ENCODE measurements at regions not wholly inside any gene's neighbourhood (a gene's known extent, or its start where the extent isn't known, plus 50 kb on each side); places are given as distances from the start of the nearest gene placed in this dataset.

DNA sequence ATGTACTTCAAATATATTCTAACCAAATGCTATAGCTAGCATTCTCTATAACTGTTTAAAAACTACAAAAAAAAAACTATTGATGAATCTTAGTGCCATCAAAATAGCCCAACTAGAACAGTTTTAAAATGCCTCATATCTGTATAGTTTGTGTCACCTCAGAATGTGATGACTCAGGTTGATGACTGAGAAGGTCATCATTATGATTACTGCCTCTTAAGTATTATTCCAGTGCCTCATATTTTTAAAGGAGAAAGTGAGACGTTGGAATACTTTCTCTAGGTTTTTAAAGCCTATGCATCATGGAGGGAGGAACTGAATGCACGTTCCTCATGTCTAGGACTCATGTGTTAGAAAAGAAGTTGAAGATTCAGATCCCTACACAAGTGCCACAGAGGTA, 88.2 kb downstream of the TMA16 start:
- no peak for DNase-seq
- TF ChIP-seq, protein P1, sequence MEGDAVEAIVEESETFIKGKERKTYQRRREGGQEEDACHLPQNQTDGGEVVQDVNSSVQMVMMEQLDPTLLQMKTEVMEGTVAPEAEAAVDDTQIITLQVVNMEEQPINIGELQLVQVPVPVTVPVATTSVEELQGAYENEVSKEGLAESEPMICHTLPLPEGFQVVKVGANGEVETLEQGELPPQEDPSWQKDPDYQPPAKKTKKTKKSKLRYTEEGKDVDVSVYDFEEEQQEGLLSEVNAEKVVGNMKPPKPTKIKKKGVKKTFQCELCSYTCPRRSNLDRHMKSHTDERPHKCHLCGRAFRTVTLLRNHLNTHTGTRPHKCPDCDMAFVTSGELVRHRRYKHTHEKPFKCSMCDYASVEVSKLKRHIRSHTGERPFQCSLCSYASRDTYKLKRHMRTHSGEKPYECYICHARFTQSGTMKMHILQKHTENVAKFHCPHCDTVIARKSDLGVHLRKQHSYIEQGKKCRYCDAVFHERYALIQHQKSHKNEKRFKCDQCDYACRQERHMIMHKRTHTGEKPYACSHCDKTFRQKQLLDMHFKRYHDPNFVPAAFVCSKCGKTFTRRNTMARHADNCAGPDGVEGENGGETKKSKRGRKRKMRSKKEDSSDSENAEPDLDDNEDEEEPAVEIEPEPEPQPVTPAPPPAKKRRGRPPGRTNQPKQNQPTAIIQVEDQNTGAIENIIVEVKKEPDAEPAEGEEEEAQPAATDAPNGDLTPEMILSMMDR (IDR thresholded peaks at IDR 0.05): no peak
- no peak for TF ChIP-seq POLR2A (IDR thresholded peaks at IDR 0.05)
- 47 to 57% methylated on average over 2 of the region's 2 CpGs for WGBS, 2 donors
- Histone ChIP-seq H3K27me3 (no peaks in the 10 kb centered on the region), H3K4me1 (no peaks in the 10 kb centered on the region), H3K27ac (no peak overlapping the region), H3K36me3 (no peaks in the 10 kb centered on the region), H3K9me3 (no peaks in the 10 kb centered on the region), H3K4me3 (no peak overlapping the region)
- intact Hi-C loops (cut with DNase I): no loop called here

DNA sequence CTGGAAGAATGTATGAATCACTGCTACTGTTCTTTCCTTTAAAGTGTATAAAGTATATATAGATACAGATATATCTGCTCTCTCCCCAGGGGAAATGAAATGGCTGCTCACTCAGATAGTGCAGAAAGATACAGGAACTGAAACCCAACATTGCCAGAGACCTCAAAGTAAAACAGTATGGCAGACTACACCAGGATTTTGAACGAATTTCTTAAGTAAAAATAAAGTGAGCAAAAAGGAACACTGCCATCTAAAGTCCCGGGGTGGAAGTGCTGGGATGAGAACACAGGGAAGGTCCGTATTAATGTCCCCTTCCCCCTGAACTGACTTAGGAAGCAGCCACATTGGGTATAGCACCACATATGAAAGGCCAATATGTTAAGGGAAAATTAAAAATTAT, 93.4 kb downstream of the TMA16 start:
- DNase-seq: no peak
- intact Hi-C loops (cut with DNase I): no loop called here

DNA sequence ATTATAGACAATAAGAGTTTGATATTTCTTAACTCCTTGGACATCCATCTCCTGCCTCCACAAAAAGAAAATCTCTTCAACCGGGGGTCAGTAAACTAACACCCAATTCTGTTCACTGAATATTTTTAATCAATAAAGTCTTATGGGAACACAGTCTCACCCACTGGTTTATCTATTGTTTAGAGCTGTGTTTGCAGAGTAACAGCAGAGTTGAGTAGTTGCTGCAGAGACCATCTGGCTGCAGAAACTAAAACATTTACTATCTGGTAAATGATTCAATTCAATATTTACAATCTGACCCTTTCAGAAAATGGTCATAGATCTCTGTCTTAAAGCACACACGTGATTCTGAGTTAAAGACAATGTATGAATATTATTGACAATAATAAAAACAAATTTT, 94.0 kb downstream of the TMA16 start:
- Histone ChIP-seq H3K27ac (no peak overlapping the region), H3K9me3 (no peaks in the 10 kb centered on the region), H3K27me3 (no peaks in the 10 kb centered on the region), H3K36me3 (no peaks in the 10 kb centered on the region), H3K4me1 (no peaks in the 10 kb centered on the region), H3K4me3 (no peak overlapping the region)
- whole genome bisulfite sequencing, 2 donors: 40 to 41% methylated on average over 2 of the region's 2 CpGs
- TF ChIP-seq, protein P1 (IDR thresholded peaks at IDR 0.05): no peak
- TF ChIP-seq POLR2A (IDR thresholded peaks at IDR 0.05): no peak
- intact Hi-C loops (cut with DNase I): no loop called here
- no peak for DNase-seq

More for the DNA sequence above, 93.4 kb downstream of the TMA16 start:
- Histone ChIP-seq H3K27ac (no peak overlapping the region), H3K27me3 (no peaks in the 10 kb centered on the region), H3K4me3 (no peak overlapping the region), H3K9me3 (no peaks in the 10 kb centered on the region), H3K36me3 (no peaks in the 10 kb centered on the region), H3K4me1 (no peaks in the 10 kb centered on the region)
- WGBS, 2 donors: 69 to 81% methylated on average over 3 of the region's 3 CpGs
- TF ChIP-seq, protein P1 (IDR thresholded peaks at IDR 0.05): no peak
- no peak for TF ChIP-seq POLR2A (IDR thresholded peaks at IDR 0.05)

DNA sequence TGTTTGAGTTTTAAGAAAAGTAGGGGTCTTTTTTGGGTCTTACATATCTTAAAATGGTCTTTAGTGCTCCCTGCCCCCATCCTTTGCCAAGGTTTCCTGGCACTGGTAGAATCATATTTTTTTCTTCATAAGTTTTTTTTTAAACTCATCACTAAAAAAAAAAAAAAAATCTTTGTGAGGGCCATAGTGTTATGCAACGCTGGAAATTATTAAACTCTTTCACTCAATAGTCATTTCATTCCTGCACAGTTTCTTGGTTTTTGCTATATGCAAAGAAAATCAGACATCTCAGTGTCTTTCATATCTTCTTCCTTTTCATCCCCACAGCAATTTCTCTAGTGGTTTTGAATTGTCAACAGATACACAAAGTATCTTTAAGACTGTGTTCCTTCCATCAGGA, 95.6 kb downstream of the TMA16 start:
- H3K27ac ChIP-seq: no peak overlapping the region
- DNase-seq: no peak
- no peaks in the 10 kb centered on the region for H3K9me3 ChIP-seq
- H3K4me3 ChIP-seq: no peak overlapping the region
- H3K36me3 ChIP-seq: no peaks in the 10 kb centered on the region
- no peak for TF ChIP-seq POLR2A (IDR thresholded peaks at IDR 0.05)
- TF ChIP-seq, protein P1 (IDR thresholded peaks at IDR 0.05): no peak
- no peaks in the 10 kb centered on the region for H3K4me1 ChIP-seq
- intact Hi-C loops (cut with DNase I): no loop called here
- H3K27me3 ChIP-seq: no peaks in the 10 kb centered on the region
- WGBS, 2 donors: 52 to 67% methylated on average over 1 of the region's 1 CpG

DNA sequence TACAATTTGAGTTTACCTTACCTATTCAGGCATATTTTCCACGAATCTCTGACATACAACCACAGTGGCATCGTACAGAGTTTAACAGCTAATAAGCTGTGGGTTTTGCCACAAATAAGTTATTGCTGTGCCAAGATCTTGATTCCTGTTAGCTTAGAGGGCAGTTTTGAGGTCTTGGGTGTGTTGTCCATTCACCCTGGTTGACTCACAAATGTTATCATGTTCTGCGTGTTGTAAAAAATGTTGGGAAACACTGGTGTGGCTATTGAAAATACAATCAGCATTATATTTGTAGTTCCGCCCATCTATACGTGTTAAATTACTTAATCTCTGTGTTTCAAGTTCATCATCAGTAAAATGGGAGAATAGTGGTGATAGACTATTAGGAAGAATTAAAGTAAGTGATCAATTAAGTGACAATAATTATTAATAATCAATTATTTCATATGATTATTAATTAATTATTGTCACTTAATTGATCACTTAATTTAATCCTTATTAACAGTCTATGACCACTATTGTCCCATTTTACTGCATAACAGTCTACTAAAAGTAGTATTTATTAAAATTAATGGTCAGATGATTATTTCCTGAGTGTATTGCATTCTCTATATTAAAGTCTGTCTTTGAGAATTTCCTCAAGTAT, 96.3 kb downstream of the TMA16 start:
- H3K27me3 ChIP-seq: no peaks in the 10 kb centered on the region
- H3K4me1 ChIP-seq: no peaks in the 10 kb centered on the region
- intact Hi-C loops (cut with DNase I): no loop called here
- H3K27ac ChIP-seq: no peak overlapping the region
- no peak overlapping the region for H3K4me3 ChIP-seq
- H3K36me3 ChIP-seq: no peaks in the 10 kb centered on the region
- WGBS, 2 donors: 64 to 75% methylated on average over 5 of the region's 5 CpGs
- no peaks in the 10 kb centered on the region for H3K9me3 ChIP-seq
- TF ChIP-seq, protein P1 (IDR thresholded peaks at IDR 0.05): no peak
- no peak for TF ChIP-seq POLR2A (IDR thresholded peaks at IDR 0.05)
- DNase-seq: no peak
